NCI-H1694 treated with DMSO at 0.1 percent for 48 hours (cell line): ENCODE measurements at regions not wholly inside any gene's neighbourhood (a gene's known extent, or its start where the extent isn't known, plus 50 kb on each side); places are given as distances from the start of the nearest gene placed in this dataset.
"Not testable (repeated sequence)": the region's sequence is repeated elsewhere in the genome, so short reads cannot be mapped to it uniquely, and the experiment has no call there.

ENCODE experiments used
- DNase-seq: peaks from one replicate; lab custom pipeline; 2025; lab: John Stamatoyannopoulos, UW

DNA sequence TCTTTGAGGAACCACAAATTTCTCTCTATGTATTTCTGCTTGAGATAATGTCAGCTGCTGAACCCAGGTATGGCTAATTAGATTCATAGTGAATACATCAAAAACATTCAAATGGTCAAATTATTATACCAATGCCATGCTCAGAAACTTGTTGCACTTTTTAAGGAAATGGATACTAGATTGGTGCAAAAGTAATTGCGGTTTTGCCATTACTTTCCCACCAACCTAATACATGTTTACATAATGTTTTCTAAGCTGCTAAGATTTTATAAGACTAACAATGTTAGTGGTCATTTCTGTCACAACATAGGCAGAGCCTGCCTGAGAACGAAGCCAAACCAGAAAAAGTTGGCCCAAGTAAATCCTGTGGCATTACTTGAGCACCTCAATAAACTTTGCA lies 568.2 kb upstream of the LRATD1 start:
- DNase-seq: no peak

DNA sequence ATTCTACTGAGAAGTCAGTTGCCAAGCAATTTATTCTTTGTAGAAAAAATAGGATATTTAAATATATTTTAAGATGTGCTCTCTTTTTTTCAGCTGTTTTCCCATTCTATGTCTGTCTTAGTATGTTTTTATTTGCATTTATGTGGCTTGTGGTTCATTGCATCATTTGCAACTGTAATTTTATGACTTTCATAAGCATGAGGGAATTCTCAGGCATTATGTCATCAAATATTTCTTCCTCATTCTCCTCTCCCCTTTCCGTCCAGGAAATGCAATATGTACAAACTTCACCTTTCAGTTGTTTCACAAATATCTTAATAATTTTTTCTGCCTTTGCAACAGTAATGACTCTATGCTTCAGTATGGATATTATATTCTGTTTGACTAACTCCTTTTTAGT lies 560.2 kb upstream of the LRATD1 start:
- no peak for DNase-seq

DNA sequence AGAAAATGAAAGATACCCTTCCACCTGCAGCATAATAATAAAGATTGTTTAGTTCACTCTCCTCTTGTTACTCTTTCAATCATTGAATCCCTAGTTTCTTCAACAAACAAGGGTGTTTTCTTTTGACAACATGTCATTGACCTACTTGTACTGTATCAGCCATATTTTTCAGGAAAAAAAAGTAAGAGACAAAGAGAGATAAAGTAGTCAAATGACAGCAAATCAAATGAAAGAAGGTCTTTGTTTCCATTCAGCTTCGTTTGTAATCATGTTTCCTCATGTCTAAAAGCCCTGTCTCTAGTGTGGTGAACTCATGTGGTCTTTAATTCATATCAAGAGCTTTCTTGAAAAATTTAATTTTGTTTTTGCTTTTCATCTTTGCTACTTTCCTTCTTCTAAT lies 557.8 kb upstream of the LRATD1 start:
- DNase-seq: no peak

GRCh38 chr2:14079576-14079975 lies 552.9 kb upstream of the LRATD1 start:
- no peak for DNase-seq

DNA sequence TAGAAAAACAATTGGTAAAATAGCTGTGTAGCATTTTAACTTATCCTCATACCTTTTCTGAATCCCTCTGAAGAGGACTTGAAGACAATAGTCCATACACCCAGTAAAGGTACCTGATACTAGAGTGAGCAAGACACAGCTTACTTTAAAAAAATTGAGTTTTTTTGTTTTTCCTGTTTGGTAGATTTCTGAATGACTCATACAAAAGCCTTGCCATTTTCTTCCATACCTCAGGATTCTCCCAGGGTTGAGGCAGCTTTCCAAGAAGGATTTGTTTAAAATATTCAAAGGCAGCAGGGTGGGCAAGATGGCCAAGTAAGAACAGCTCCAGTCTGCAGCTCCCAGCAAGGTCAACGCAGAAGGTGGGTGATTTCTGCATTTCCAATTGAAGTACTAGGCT lies 551.0 kb upstream of the LRATD1 start:
- DNase-seq: no peak

DNA sequence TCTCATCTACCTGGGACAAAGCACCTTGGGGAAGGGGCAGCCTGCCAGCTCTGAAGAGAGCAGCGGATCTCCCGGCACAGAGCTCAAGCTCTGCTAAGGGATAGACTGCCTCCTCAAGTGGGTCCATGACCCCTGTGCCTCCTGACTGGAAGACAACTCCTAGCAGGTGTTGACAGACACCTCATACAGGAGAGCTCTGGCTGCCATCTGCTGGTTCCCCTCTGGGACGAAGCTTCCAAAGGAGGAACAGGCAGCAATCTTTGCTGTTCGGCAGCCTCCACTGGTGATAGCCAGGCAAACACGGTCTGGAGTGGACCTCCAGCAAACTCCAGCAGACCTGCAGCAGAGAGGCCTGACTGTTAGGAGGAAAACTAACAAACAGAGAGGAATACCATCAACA lies 549.9 kb upstream of the LRATD1 start:
- DNase-seq: no peak

- no peak for DNase-seq
Measured at GRCh38 chr2:14094592-14094991, 537.9 kb upstream of the LRATD1 start.

DNA sequence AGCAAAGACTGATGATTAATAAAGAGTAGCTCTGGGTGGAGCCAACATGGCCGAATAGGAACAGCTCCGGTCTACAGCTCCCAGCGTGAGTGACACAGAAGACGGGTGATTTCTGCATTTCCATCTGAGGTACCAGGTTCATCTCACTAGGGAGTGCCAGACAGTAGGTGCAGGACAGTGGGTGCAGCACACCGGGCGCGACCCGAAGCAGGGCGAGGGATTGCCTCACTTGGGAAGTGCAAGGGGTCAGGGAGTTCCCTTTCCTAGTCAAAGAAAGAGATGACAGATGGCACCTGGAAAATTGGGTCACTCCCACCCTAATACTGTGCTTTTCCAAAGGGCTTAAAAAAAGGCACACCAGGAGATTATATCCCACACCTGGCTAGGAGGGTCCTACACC lies 533.4 kb upstream of the LRATD1 start:
- not testable (repeated sequence) for DNase-seq

- DNase-seq: no peak
Measured at GRCh38 chr2:14114275-14114674, 518.2 kb upstream of the LRATD1 start.

DNA sequence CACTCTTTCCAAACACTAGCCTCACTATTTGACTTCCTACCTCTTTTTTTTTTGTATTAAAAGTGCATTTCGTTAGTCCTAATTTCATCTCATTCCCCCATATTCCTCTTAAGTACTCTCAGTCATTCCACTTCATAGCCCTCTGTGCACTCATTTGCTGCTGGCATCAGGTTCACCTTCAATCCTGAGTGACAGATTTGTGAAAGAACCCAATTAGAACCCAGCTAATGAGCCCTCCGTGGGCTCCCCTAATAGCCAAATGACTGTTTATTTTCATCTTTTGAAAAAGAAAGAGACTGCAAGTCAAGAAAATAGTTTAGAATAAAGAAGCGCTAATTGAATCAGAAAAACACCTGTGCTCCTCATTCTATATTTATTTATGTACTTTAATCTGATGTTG lies 512.1 kb upstream of the LRATD1 start:
- no peak for DNase-seq

- no peak for DNase-seq
Measured at GRCh38 chr2:14123436-14124103, 508.9 kb upstream of the LRATD1 start.

GRCh38 chr2:14125624-14126293 lies 506.8 kb upstream of the LRATD1 start:
- no peak for DNase-seq

GRCh38 chr2:14126846-14127245 lies 505.7 kb upstream of the LRATD1 start:
- no peak for DNase-seq

- no peak for DNase-seq
Measured at GRCh38 chr2:14127765-14128164, 504.8 kb upstream of the LRATD1 start.

- DNase-seq: no peak
Measured at GRCh38 chr2:14132386-14132785, 500.1 kb upstream of the LRATD1 start.

- no peak for DNase-seq
Measured at GRCh38 chr2:14134771-14135170, 497.7 kb upstream of the LRATD1 start.

DNA sequence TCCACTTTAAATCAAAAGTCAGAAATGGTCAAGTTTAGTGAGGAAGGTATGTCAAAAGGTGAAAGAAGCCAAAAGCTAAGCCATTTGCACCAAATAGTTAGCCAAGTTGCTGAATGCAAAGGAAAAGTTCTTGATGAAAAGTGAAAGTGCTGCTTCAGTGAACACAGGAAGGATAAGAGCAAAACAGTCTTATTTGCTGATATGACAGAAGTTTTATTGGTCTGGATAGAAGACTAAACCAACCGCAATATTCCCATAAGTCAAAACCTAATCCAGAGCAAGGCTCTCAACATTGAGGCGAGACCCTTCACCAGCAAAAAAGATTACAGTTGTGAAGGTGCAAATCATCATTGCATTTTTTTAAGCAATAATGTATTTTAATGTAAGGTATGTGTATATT lies 496.5 kb upstream of the LRATD1 start:
- no peak for DNase-seq

- DNase-seq: peak; percentile 8
Measured at GRCh38 chr2:14137643-14138042, 494.9 kb upstream of the LRATD1 start.

DNA sequence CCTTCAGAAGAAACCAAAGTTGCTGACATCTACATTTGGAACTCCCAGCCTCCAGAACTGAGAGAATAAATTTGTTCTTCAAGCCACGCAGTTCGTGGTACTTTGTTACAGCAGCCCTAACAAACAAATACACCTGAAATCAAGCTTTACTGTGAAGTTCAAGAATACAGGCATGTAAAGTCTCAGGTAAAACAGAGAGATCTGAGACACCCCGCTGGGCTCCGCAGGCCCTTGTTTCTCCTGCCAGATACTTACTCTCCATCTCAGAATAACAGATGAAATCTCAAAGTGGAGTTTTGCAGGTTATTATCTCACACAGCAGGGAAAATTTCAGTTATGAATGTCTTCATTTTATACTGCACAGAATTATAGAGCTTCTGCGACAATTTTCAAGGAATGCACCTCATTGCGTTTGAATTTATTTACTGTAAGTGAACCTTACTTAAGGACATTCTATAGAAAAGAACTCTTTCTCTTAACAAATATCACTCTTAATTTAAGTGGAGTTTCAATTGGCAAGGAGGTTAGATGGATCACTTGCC lies 492.4 kb upstream of the LRATD1 start:
- DNase-seq: no peak

GRCh38 chr2:14143435-14143834 lies 489.1 kb upstream of the LRATD1 start:
- no peak for DNase-seq

- DNase-seq: no peak
Measured at GRCh38 chr2:14148216-14148615, 484.3 kb upstream of the LRATD1 start.

DNA sequence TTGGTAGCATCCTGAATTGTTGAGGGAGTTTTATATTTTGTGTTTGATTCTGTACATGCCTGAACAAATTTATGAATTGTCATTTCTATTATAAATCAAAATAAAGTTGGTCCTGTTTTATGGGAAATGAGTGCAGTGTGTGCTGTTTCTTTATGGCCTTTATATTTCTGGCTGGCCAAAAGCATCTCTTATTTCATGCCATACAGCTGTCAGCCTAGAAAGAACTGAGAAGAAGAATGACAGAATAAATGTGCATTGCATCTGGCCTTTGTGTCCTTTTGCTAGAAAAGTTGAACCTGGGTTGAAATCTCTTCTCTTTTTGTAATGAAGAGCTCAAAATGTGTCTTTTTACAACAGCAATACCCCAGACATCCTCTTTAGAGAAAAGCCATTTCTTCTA lies 474.7 kb upstream of the LRATD1 start:
- DNase-seq: no peak

DNA sequence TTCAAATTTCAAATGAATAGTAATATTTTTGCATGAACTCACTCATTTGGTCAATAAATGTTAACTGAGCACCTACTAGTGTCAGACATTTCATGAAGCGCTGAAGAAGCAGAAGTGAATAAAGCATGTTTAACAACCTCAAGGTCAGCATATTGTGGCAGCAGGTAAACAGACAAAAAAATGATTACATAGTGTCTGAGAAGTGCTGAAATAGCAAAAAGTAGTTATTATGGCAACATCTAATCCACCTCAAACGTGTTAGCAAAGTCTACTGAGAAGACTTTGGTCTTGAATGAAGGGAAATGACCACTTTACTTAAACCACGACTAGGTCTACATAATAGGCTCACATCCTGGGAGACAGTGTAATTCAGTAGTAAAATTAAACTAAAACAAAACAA lies 452.2 kb upstream of the LRATD1 start:
- no peak for DNase-seq
